Panc1 (cell line): ENCODE measurements at regions not wholly inside any gene's neighbourhood (a gene's known extent, or its start where the extent isn't known, plus 50 kb on each side); places are given as distances from the start of the nearest gene placed in this dataset.

Experiments used
- ATAC-seq: fragments of 200-7000 bp; cut with Tn5 transposase; 2 replicates; pipeline ENCODE4 v1.9.1; 2020; ENCODE audit warnings: mild to moderate bottlenecking, moderate library complexity
- BruUV-seq: library from RNA; stranded (reverse); fragments of 400-500 nt; replicated peaks from 2 replicates; lab custom pipeline; 2021; lab: Mats Ljungman, UMichigan
- CTCF ChIA-PET: fragments of 300-600 bp; sonication (Branson Sonifier 250); formaldehyde crosslinking; loops from one replicate; lab custom pipeline; 2022; ENCODE audit warnings: antibody characterized with exemption; lab: Charles Lee
- POLR2A ChIA-PET: fragments of 300-600 bp; sonication (Branson Sonifier 250); formaldehyde crosslinking; loops from one replicate; lab custom pipeline; 2022; ENCODE audit warnings: antibody characterized with exemption; lab: Charles Lee
- DNase-seq: peaks from one replicate; pipeline ENCODE4 v3.0.0-alpha.2; 2010; ENCODE audit warnings: low read depth, low spot score
- H3K27ac ChIP-seq: 2 replicates; pipeline ENCODE4 v1.5.1; 2011; ENCODE audit warnings: mild to moderate bottlenecking, low read length, inconsistent platforms
- H3K27me3 ChIP-seq: fragments of 200-500 bp; sonication (Bioruptor generic); 2 replicates; pipeline ENCODE4 v1.6.0; 2014; ENCODE audit warnings: low read length, inconsistent platforms; ENCODE audit not compliant: control insufficient read depth, insufficient read depth
- H3K36me3 ChIP-seq: fragments of 200-500 bp; sonication (Bioruptor generic); 2 replicates; pipeline ENCODE4 v1.5.1; 2014; ENCODE audit warnings: inconsistent platforms, mild to moderate bottlenecking, low read length, moderate library complexity; ENCODE audit not compliant: control insufficient read depth, insufficient read depth
- H3K4me1 ChIP-seq: 2 replicates; pipeline ENCODE4 v1.5.1; 2011; ENCODE audit warnings: inconsistent platforms, mild to moderate bottlenecking, low read length, moderate library complexity; ENCODE audit not compliant: control insufficient read depth, insufficient read depth
- H3K4me3 ChIP-seq, 2 experiments: 2 replicates each; pipeline ENCODE4 v1.5.1; 2011 to 2012; ENCODE audit warnings: low read depth in 2 of 2, low read length in 2 of 2, mild to moderate bottlenecking in 2 of 2, inconsistent platforms in 1 of 2, moderate library complexity in 1 of 2
- H3K9me3 ChIP-seq: fragments of 200-500 bp; sonication (Bioruptor generic); 2 replicates; pipeline ENCODE4 v1.5.1; 2014; ENCODE audit warnings: low read depth, mild to moderate bottlenecking, inconsistent platforms, low read length, moderate library complexity; ENCODE audit not compliant: control insufficient read depth, insufficient read depth
- CTCF ChIP-seq: fragments of 450-650 bp; IDR thresholded peaks from 2 replicates; pipeline ENCODE4 v1.5.1; 2017; ENCODE audit warnings: mild to moderate bottlenecking
- POLR2AphosphoS5 ChIP-seq: IDR thresholded peaks from 2 replicates; pipeline ENCODE4 v1.6.1; 2012; ENCODE audit warnings: mild to moderate bottlenecking, low read depth, low read length, moderate library complexity
- REST ChIP-seq, 2 experiments: IDR thresholded peaks; 2 replicates each; pipeline ENCODE4 v1.6.1; 2011 to 2012; ENCODE audit warnings: low read depth in 2 of 2, control low read depth in 1 of 2, low read length in 1 of 2, mild to moderate bottlenecking in 1 of 2, moderate library complexity in 1 of 2; ENCODE audit not compliant: insufficient read depth in 1 of 2
- SIN3A ChIP-seq: IDR thresholded peaks from 2 replicates; pipeline ENCODE4 v1.6.1; 2012; ENCODE audit warnings: low read depth, mild to moderate bottlenecking, low read length, moderate library complexity, borderline replicate concordance; ENCODE audit not compliant: insufficient read depth
- TCF7L2 ChIP-seq: IDR thresholded peaks from 2 replicates; pipeline ENCODE4 v1.6.1; 2011; ENCODE audit warnings: mild to moderate bottlenecking, low read depth, low read length, inconsistent platforms
- in situ Hi-C: cut with HindIII; loops from 2 replicates; pipeline ENCODE4 v1.10.0; 2016; ENCODE audit warnings: low sequenced_read_pairs, low pct_unique_long_range_greater_than_20kb
- intact Hi-C: fragments of 100-400 bp; cut with micrococcal nuclease; formaldehyde crosslinking; loops from one replicate; pipeline ENCODE4 v1.10.0; 2022; ENCODE audit not compliant: unreplicated experiment

DNA sequence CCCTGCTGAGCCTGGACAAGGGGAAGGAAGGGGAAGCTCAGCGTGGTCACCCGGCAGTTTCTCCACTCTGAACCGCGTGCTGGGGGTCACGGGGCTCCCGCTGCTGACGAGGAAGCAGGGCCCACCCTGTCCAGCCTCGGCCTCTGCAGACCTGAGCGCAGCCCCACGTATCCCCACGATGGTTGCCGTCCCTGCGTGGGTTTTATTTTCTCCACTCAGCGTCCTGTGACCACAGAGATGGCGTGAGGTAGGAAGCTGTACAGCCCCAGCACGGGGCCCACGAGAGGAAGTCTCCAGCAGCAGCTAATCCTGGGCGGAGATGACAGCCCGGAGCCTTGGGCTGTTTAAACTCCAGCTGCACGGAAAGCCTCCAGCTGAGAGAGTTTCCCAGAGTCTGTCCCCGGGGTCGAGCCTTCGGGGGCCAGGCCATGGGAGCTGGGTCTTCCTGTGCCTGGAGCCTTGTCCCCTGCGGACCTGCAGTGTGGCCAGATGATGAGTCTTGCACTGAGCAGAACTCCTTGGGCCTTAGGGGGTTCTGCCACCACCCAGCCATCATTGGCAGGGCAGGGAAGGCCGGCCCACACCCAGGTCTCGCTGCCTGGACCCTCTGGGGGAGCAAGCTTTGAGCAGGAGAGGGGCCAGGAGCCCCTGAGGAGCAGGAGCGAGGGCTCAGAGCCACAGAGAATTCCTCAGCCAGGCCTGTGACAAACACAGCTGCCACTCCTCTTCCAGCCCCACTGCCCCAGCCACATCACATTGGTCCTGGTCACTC is 72.8 kb upstream of the FAM20C start:
- no TSS peak for BruUV-seq
- intact Hi-C loops (no loop called here), in situ Hi-C loops (no loop called here)
- Histone ChIP-seq H3K36me3 (no peaks in the 10 kb centered on the region), H3K27ac (no peak overlapping the region), H3K4me1 (peaks cover 2% of the 10 kb centered on the region; the same call in 1 of the 2 replicates), H3K27me3 (no peaks in the 10 kb centered on the region; the same call in 1 of the 2 replicates), H3K9me3 (no peaks in the 10 kb centered on the region), H3K4me3 (no peak overlapping the region)
- CTCF ChIA-PET, result no interaction called here
- TF ChIP-seq TCF7L2 (no peak), REST (IDR thresholded peaks at IDR 0.05; ENCODE audit: insufficient read depth in 1 of 2, low read depth in 2 of 2, low read length in 1 of 2) (no peak), SIN3A (no peak), POLR2AphosphoS5 (no peak), CTCF (no peak)
- ATAC-seq (peak; percentile 14; the same call in 1 of the 2 replicates), DNase-seq (no peak)
- POLR2A ChIA-PET, result no interaction called here

DNA sequence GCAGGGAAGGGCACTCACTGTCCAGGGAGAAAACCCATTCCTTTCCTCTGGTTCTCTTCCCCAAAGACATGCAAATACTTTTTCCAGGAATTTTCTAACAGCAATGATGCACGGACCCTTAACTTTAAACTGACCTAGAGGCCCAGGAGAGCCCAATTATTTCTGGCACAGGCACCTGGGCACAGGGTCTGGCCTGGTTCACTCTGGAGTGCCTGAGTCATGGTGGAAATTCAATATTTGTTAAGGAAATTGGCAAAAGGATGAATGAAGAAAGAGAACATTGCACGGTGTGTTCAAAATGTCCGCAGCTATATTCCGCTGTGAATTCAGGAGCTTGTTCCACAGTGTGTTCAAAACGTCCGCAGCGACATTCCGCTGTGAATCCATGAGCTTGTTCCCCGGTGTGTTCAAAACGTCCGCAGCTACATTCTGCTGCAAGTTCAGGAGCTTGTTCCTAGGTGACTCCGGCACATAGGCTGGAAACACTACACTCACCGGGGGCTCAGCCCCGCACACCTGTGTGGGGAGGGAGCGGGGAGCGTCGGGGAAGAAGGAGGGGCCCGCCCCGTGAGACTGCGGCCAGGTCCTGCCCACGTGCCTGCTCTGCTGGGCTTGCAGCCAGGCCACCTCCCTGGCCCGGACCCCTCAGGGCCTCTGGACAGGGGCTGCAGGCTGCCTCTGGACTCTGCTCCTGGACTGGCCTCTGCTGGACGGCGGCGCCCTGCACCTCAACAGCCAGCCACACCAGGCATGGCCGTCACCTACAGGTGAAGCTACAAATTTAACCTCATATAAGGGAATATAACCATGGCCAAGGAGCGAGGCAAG is 72.0 kb upstream of the FAM20C start:
- Histone ChIP-seq H3K27me3 (no peaks in the 10 kb centered on the region; the same call in 1 of the 2 replicates), H3K9me3 (no peaks in the 10 kb centered on the region), H3K36me3 (no peaks in the 10 kb centered on the region), H3K27ac (no peak overlapping the region), H3K4me1 (peaks cover 2% of the 10 kb centered on the region; the same call in 1 of the 2 replicates), H3K4me3 (no peak overlapping the region)
- ChIA-PET POLR2A (no interaction called here), CTCF (interaction anchor here (0.6 kb wide), 1 partner anchor 135 kb away, joined by 5 read pairs; no protein-coding TSS in a partner anchor)
- no TSS peak for BruUV-seq
- ATAC-seq (no peak), DNase-seq (no peak)
- in situ Hi-C loops (no loop called here), intact Hi-C loops (no loop called here)
- TF ChIP-seq POLR2AphosphoS5 (no peak), SIN3A (no peak), CTCF (no peak), REST (IDR thresholded peaks at IDR 0.05; ENCODE audit: insufficient read depth in 1 of 2, low read depth in 2 of 2, low read length in 1 of 2) (no peak), TCF7L2 (no peak)
